HG03066 (cell line): ENCODE measurements at regions not wholly inside any gene's neighbourhood (a gene's known extent, or its start where the extent isn't known, plus 50 kb on each side); places are given as distances from the start of the nearest gene placed in this dataset.
"Not testable (repeated sequence)": the region's sequence is repeated elsewhere in the genome, so short reads cannot be mapped to it uniquely, and the experiment has no call there.

Experiments used
- ATAC-seq: cut with Tn5 transposase; IDR thresholded peaks from one replicate; pipeline ENCODE4 v1.9.1; 2021; ENCODE audit warnings: low read depth; ENCODE audit not compliant: unreplicated experiment

GRCh38 chr7:73244782-73245311 lies 63.8 kb downstream of the NSUN5 start:
- ATAC-seq, result not testable (repeated sequence)

GRCh38 chr7:73234994-73235717 lies 73.5 kb downstream of the NSUN5 start:
- peak; percentile 95 for ATAC-seq

- not testable (repeated sequence) for ATAC-seq
Measured at GRCh38 chr7:73225745-73226144, 82.9 kb downstream of the NSUN5 start.

GRCh38 chr7:73221724-73222123 lies 86.9 kb downstream of the NSUN5 start:
- peak; percentile 39 for ATAC-seq

GRCh38 chr7:73220766-73221370 lies 87.8 kb downstream of the NSUN5 start:
- peak; percentile 34 for ATAC-seq

GRCh38 chr7:73220357-73220756 lies 88.3 kb downstream of the NSUN5 start:
- ATAC-seq, result peak; percentile 78

- ATAC-seq, result not testable (repeated sequence)
Measured at GRCh38 chr7:73218802-73219201, 89.8 kb downstream of the NSUN5 start.

- not testable (repeated sequence) for ATAC-seq
Measured at GRCh38 chr7:73216046-73216675, 92.5 kb downstream of the NSUN5 start.

GRCh38 chr7:73215232-73215631 lies 93.4 kb downstream of the NSUN5 start:
- not testable (repeated sequence) for ATAC-seq

- ATAC-seq, result not testable (repeated sequence)
Measured at GRCh38 chr7:73214471-73214870, 94.2 kb downstream of the NSUN5 start.

- ATAC-seq, result not testable (repeated sequence)
Measured at GRCh38 chr7:73213076-73213475, 95.5 kb downstream of the NSUN5 start.

- not testable (repeated sequence) for ATAC-seq
Measured at GRCh38 chr7:73205594-73205993, 103.0 kb downstream of the NSUN5 start.

GRCh38 chr7:73204898-73205297 lies 103.7 kb downstream of the NSUN5 start:
- ATAC-seq, result not testable (repeated sequence)

GRCh38 chr7:73203312-73203711 lies 105.3 kb downstream of the NSUN5 start:
- not testable (repeated sequence) for ATAC-seq

GRCh38 chr7:73201264-73201663 lies 107.4 kb downstream of the NSUN5 start:
- ATAC-seq, result not testable (repeated sequence)

GRCh38 chr7:73200518-73201099 lies 108.0 kb downstream of the NSUN5 start:
- not testable (repeated sequence) for ATAC-seq

- ATAC-seq, result not testable (repeated sequence)
Measured at GRCh38 chr7:73193991-73194390, 108.2 kb upstream of the SPDYE9 start.

GRCh38 chr7:73190483-73191155 lies 104.8 kb upstream of the SPDYE9 start:
- not testable (repeated sequence) for ATAC-seq

- not testable (repeated sequence) for ATAC-seq
Measured at GRCh38 chr7:73188287-73188686, 102.4 kb upstream of the SPDYE9 start.

GRCh38 chr7:73186589-73187309 lies 100.9 kb upstream of the SPDYE9 start:
- not testable (repeated sequence) for ATAC-seq
